Neuronal stem cell (in vitro differentiated cells): ENCODE measurements at regions not wholly inside any gene's neighbourhood (a gene's known extent, or its start where the extent isn't known, plus 50 kb on each side); places are given as distances from the start of the nearest gene placed in this dataset.
"Not testable (repeated sequence)": the region's sequence is repeated elsewhere in the genome, so short reads cannot be mapped to it uniquely, and the experiment has no call there.

Experiments
- DNase-seq: peaks from one replicate; pipeline ENCODE4 v3.0.0-alpha.2; 2013; ENCODE audit warnings: low spot score
- H2AFZ ChIP-seq: one replicate; pipeline ENCODE4 v1.6.1; 2013; ENCODE audit warnings: mild to moderate bottlenecking, low read length, inconsistent platforms
- H2AK5ac ChIP-seq: 2 replicates; pipeline ENCODE4 v1.6.1; 2013; ENCODE audit warnings: low read depth, mild to moderate bottlenecking, inconsistent platforms, low read length, moderate library complexity, mixed read lengths
- H2BK120ac ChIP-seq: 2 replicates; pipeline ENCODE4 v1.6.1; 2013; ENCODE audit warnings: low read depth, mild to moderate bottlenecking, inconsistent platforms, low read length, moderate library complexity, mixed read lengths
- H2BK12ac ChIP-seq: one replicate; pipeline ENCODE4 v1.6.1; 2013; ENCODE audit warnings: low read length, inconsistent platforms
- H2BK15ac ChIP-seq: 2 replicates; pipeline ENCODE4 v1.6.1; 2013; ENCODE audit warnings: mild to moderate bottlenecking, low read length, inconsistent platforms, mixed read lengths
- H2BK5ac ChIP-seq: one replicate; pipeline ENCODE4 v1.6.1; 2013; ENCODE audit warnings: inconsistent platforms, mild to moderate bottlenecking, low read length, moderate library complexity
- H3K14ac ChIP-seq: one replicate; pipeline ENCODE4 v1.6.1; 2013; ENCODE audit warnings: low read length, inconsistent platforms
- H3K18ac ChIP-seq: 2 replicates; pipeline ENCODE4 v1.6.1; 2013; ENCODE audit warnings: low read length, inconsistent platforms
- H3K23ac ChIP-seq: 2 replicates; pipeline ENCODE4 v1.6.1; 2013; ENCODE audit warnings: low read depth, mild to moderate bottlenecking, mixed read lengths, low read length, inconsistent platforms; ENCODE audit not compliant: poor library complexity
- H3K27ac ChIP-seq: replicated peaks from 3 replicates; pipeline ENCODE4 v1.5.1; 2013; ENCODE audit warnings: low read length, inconsistent platforms
- H3K27me3 ChIP-seq, 3 experiments: 2 replicates each; pipeline ENCODE4 v1.6.1; 2013; ENCODE audit warnings: low read length in 3 of 3, mild to moderate bottlenecking in 2 of 3, inconsistent platforms in 1 of 3, low read depth in 1 of 3, mixed read lengths in 1 of 3, moderate library complexity in 1 of 3; ENCODE audit not compliant: control insufficient read depth in 3 of 3, insufficient read depth in 3 of 3
- H3K36me3 ChIP-seq, 2 donors: replicated peaks in 1 of 2; 2 replicates each; pipeline ENCODE4 v1.6.1; 2013; ENCODE audit warnings: low read length in 2 of 2; ENCODE audit not compliant: control insufficient read depth in 2 of 2, insufficient read depth in 2 of 2
- H3K4ac ChIP-seq: 2 replicates; pipeline ENCODE4 v1.6.1; 2013; ENCODE audit warnings: inconsistent platforms, mild to moderate bottlenecking, low read length, moderate library complexity
- H3K4me1 ChIP-seq, 2 donors: 1 replicate in 1 of 2; 2 replicates in 1 of 2; pipeline ENCODE4 v1.6.1; 2013; ENCODE audit warnings: low read length in 2 of 2, low read depth in 1 of 2; ENCODE audit not compliant: control insufficient read depth in 2 of 2, insufficient read depth in 1 of 2
- H3K4me2 ChIP-seq: one replicate; pipeline ENCODE4 v1.6.1; 2013; ENCODE audit warnings: mild to moderate bottlenecking, low read length, inconsistent platforms; ENCODE audit not compliant: insufficient read depth, poor library complexity, severe bottlenecking
- H3K4me3 ChIP-seq, 2 donors: 2 replicates each; pipeline ENCODE4 v1.5.1; 2013; ENCODE audit warnings: low read length in 2 of 2, mild to moderate bottlenecking in 2 of 2, inconsistent platforms in 1 of 2, moderate library complexity in 1 of 2
- H3K79me1 ChIP-seq: one replicate; pipeline ENCODE4 v1.6.1; 2013; ENCODE audit warnings: low read depth, mild to moderate bottlenecking, inconsistent platforms, low read length, moderate library complexity
- H3K9ac ChIP-seq: one replicate; pipeline ENCODE4 v1.6.1; 2013; ENCODE audit warnings: mild to moderate bottlenecking, low read depth, low read length, inconsistent platforms; ENCODE audit not compliant: poor library complexity
- H3K9me3 ChIP-seq, 2 donors: replicated peaks in 1 of 2; 2 replicates each; pipeline versions ENCODE3 to v1.6.1; 2013; ENCODE audit warnings: low read length in 2 of 2, mild to moderate bottlenecking in 2 of 2, inconsistent platforms in 1 of 2, low read depth in 1 of 2, mixed read lengths in 1 of 2, moderate library complexity in 1 of 2; ENCODE audit not compliant: control insufficient read depth in 2 of 2, insufficient read depth in 1 of 2
- H4K8ac ChIP-seq: one replicate; pipeline ENCODE4 v1.6.1; 2013; ENCODE audit warnings: low read depth, mild to moderate bottlenecking, inconsistent platforms, low read length, moderate library complexity
- H4K91ac ChIP-seq: one replicate; pipeline ENCODE4 v1.6.1; 2013; ENCODE audit warnings: low read length, low read depth, mild to moderate bottlenecking, inconsistent platforms; ENCODE audit not compliant: poor library complexity
- WGBS, 2 donors: extraction: QIAGEN DNeasy Blood & Tissue Kit; methylation state at CpG; one replicate each; pipeline ENCODE4 v1.1.7; 2013; ENCODE audit warnings: missing lambda C conversion rate in 2 of 2, mixed read lengths in 1 of 2; ENCODE audit not compliant: insufficient read length in 2 of 2, insufficient replicate concordance in 1 of 2; ENCODE audit errors: extremely low coverage in 2 of 2; 5-methylcytosine and 5-hydroxymethylcytosine counted together

GRCh38 chr6:61602171-61602570, 683.9 kb downstream of the KHDRBS2 start:
- not testable (repeated sequence) for DNase-seq, H3K14ac ChIP-seq, H3K4ac ChIP-seq, H2BK12ac ChIP-seq, H3K27me3 ChIP-seq, H2AK5ac ChIP-seq, H3K79me1 ChIP-seq, H3K18ac ChIP-seq, H3K4me1 ChIP-seq, H2BK15ac ChIP-seq, H3K36me3 ChIP-seq, H3K23ac ChIP-seq, H4K8ac ChIP-seq, H2BK120ac ChIP-seq, H3K9ac ChIP-seq, H2BK5ac ChIP-seq, H3K4me3 ChIP-seq, H3K27ac ChIP-seq, H2AFZ ChIP-seq, H3K4me2 ChIP-seq, H3K9me3 ChIP-seq, H4K91ac ChIP-seq
- WGBS, 2 donors, result no CpG with 5 or more reads among the region's 4 CpGs

GRCh38 chr6:61592238-61592637, 693.8 kb downstream of the KHDRBS2 start:
- H3K9ac ChIP-seq, result no peak overlapping the region

GRCh38 chr6:61586934-61587537, 699.0 kb downstream of the KHDRBS2 start:
- DNase-seq, result no peak
- Histone ChIP-seq H3K14ac (no peak overlapping the region), H3K18ac (no peak overlapping the region), H2BK12ac (no peak overlapping the region), H2AK5ac (no peak overlapping the region), H4K91ac (no peak overlapping the region), H3K9me3 (peaks cover 0 to 1% of the 10 kb centered on the region in 2 donors), H3K79me1 (no peaks in the 10 kb centered on the region), H3K27ac (no peak overlapping the region), H3K36me3 (no peaks in the 10 kb centered on the region), H3K9ac (no peak overlapping the region), H3K4me1 (no peaks in the 10 kb centered on the region), H3K27me3 (no peaks in the 10 kb centered on the region), H2BK120ac (no peak overlapping the region), H3K4me3 (no peak overlapping the region), H3K23ac (no peak overlapping the region), H2AFZ (no peak overlapping the region), H3K4me2 (no peak overlapping the region), H4K8ac (no peak overlapping the region), H2BK15ac (no peak overlapping the region), H3K4ac (no peak overlapping the region), H2BK5ac (no peak overlapping the region)
- no CpG with 5 or more reads among the region's 3 CpGs for WGBS, 2 donors

More at GRCh38 chr6:61592238-61592637, 693.8 kb downstream of the KHDRBS2 start:
- no CpG with 5 or more reads among the region's 2 CpGs for WGBS, 2 donors
- Histone ChIP-seq H3K4me1 (no peaks in the 10 kb centered on the region), H3K14ac (no peak overlapping the region), H2BK12ac (no peak overlapping the region), H3K27me3 (no peaks in the 10 kb centered on the region), H2BK5ac (no peak overlapping the region), H2BK120ac (no peak overlapping the region), H3K18ac (no peak overlapping the region), H4K8ac (no peak overlapping the region), H3K4me2 (no peak overlapping the region), H3K36me3 (no peaks in the 10 kb centered on the region), H3K4me3 (no peak overlapping the region), H3K4ac (no peak overlapping the region), H3K9me3 (peaks cover 0 to 1% of the 10 kb centered on the region in 2 donors), H3K23ac (no peak overlapping the region), H3K79me1 (no peaks in the 10 kb centered on the region), H2AK5ac (no peak overlapping the region), H2BK15ac (no peak overlapping the region), H2AFZ (no peak overlapping the region), H3K27ac (no peak overlapping the region), H4K91ac (no peak overlapping the region)
- DNase-seq, result no peak

GRCh38 chr6:61585504-61585903, 700.5 kb downstream of the KHDRBS2 start:
- no peak overlapping the region for H2AFZ ChIP-seq
- no peak for DNase-seq
- no peak overlapping the region for H4K91ac ChIP-seq
- no peaks in the 10 kb centered on the region for H3K27me3 ChIP-seq
- no peak overlapping the region for H3K9ac ChIP-seq
- no peak overlapping the region for H3K27ac ChIP-seq
- H3K79me1 ChIP-seq, result no peaks in the 10 kb centered on the region
- no peaks in the 10 kb centered on the region for H3K4me1 ChIP-seq
- no peak overlapping the region for H3K18ac ChIP-seq
- H3K9me3 ChIP-seq, result peaks cover 0 to 1% of the 10 kb centered on the region in 2 donors
- H3K4me2 ChIP-seq, result no peak overlapping the region
- H2BK5ac ChIP-seq, result no peak overlapping the region
- no peak overlapping the region for H3K14ac ChIP-seq
- no peak overlapping the region for H2BK12ac ChIP-seq
- WGBS, 2 donors, result no CpG with 5 or more reads among the region's 2 CpGs
- H2BK120ac ChIP-seq, result no peak overlapping the region
- no peak overlapping the region for H2AK5ac ChIP-seq
- H4K8ac ChIP-seq, result no peak overlapping the region
- H3K4ac ChIP-seq, result no peak overlapping the region
- H2BK15ac ChIP-seq, result no peak overlapping the region
- H3K23ac ChIP-seq, result no peak overlapping the region
- no peak overlapping the region for H3K4me3 ChIP-seq
- H3K36me3 ChIP-seq, result no peaks in the 10 kb centered on the region
